Astrocyte of the spinal cord (primary cell): ENCODE measurements at regions not wholly inside any gene's neighbourhood (a gene's known extent, or its start where the extent isn't known, plus 50 kb on each side); places are given as distances from the start of the nearest gene placed in this dataset.
A peak's percentile ranks its signal among the peaks of the same experiment; 100 is the strongest.
"Not testable (repeated sequence)": the region's sequence is repeated elsewhere in the genome, so short reads cannot be mapped to it uniquely, and the experiment has no call there.

Source experiments
- DNase-seq: peaks from one replicate; pipeline ENCODE4 v3.0.0; 2011; ENCODE audit warnings: low read depth, low spot score
- H3K4me3 ChIP-seq: 2 replicates; pipeline ENCODE4 v1.5.1; 2011; ENCODE audit warnings: low read depth, mild to moderate bottlenecking, low read length, moderate library complexity
- in situ Hi-C: cut with HindIII; loops from 2 replicates; pipeline ENCODE4 v1.10.0; 2017; ENCODE audit warnings: low sequenced_read_pairs
- TF ChIP-seq, protein P1 (sequence below): IDR thresholded peaks from 2 replicates; pipeline ENCODE4 v1.5.1; 2012; ENCODE audit warnings: low read depth, mild to moderate bottlenecking, low read length, inconsistent platforms

GRCh38 chr5:67802766-67803165 is 412.8 kb upstream of the PIK3R1 start:
- in situ Hi-C loops = no loop called here
- H3K4me3 ChIP-seq = no peak overlapping the region
- TF ChIP-seq, protein P1, sequence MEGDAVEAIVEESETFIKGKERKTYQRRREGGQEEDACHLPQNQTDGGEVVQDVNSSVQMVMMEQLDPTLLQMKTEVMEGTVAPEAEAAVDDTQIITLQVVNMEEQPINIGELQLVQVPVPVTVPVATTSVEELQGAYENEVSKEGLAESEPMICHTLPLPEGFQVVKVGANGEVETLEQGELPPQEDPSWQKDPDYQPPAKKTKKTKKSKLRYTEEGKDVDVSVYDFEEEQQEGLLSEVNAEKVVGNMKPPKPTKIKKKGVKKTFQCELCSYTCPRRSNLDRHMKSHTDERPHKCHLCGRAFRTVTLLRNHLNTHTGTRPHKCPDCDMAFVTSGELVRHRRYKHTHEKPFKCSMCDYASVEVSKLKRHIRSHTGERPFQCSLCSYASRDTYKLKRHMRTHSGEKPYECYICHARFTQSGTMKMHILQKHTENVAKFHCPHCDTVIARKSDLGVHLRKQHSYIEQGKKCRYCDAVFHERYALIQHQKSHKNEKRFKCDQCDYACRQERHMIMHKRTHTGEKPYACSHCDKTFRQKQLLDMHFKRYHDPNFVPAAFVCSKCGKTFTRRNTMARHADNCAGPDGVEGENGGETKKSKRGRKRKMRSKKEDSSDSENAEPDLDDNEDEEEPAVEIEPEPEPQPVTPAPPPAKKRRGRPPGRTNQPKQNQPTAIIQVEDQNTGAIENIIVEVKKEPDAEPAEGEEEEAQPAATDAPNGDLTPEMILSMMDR = no peak
- DNase-seq = no peak

GRCh38 chr5:67799732-67800234 is 415.8 kb upstream of the PIK3R1 start:
- TF ChIP-seq, protein P1 = no peak
- peak; percentile 33 for DNase-seq

GRCh38 chr5:67798470-67798869 is 417.1 kb upstream of the PIK3R1 start:
- in situ Hi-C loops, DNase-seq, H3K4me3 ChIP-seq: not testable (repeated sequence)

More at GRCh38 chr5:67799732-67800234, 415.8 kb upstream of the PIK3R1 start:
- in situ Hi-C loops = no loop called here
- H3K4me3 ChIP-seq = no peak overlapping the region

- DNase-seq = peak; percentile 62
- no peak overlapping the region for H3K4me3 ChIP-seq
- in situ Hi-C loops = no loop called here
- TF ChIP-seq, protein P1 = no peak
Observed at GRCh38 chr5:67795781-67796477, 419.6 kb upstream of the PIK3R1 start.

DNA sequence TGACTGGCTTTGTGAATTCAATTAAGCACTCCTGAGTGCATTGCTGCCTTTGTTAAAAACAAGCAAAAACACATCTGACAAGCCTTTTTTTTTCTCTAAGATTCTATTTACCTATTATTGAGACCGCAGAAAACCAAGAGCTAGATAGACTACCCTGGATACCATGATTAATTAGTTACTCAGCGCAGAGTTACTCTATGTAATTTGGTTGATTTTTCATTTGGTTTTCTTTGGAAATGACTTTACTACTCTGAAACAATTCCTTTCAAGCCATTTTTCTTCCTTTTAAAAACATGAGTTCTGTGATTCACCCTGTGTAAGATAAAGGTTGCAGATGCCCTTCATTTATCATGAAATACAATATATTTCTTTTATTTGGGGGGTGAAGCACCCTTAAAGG is 421.6 kb upstream of the PIK3R1 start:
- TF ChIP-seq, protein P1 = no peak
- in situ Hi-C loops = no loop called here
- no peak overlapping the region for H3K4me3 ChIP-seq
- DNase-seq = no peak

DNA sequence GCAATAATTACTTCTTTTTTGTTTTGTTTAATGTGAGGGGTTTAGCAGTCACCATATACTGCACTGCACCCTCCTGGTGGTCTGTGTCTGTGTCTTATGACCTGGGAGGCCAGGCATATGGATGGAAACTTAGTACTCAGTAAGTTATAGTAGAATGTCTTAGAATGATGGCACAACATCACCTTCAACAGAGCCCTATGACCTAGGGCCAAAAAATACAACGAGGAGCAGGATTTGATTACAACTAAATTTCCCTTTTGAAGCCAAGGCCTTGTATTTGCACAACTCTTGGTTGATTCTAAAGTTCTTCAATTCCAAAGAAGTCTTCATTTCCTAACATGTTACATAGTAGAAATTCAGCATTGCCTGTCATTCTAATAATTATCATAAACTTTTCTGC is 422.1 kb upstream of the PIK3R1 start:
- no peak for DNase-seq
- in situ Hi-C loops = no loop called here
- H3K4me3 ChIP-seq = no peak overlapping the region
- TF ChIP-seq, protein P1 = no peak

GRCh38 chr5:67792891-67793290 is 422.7 kb upstream of the PIK3R1 start:
- in situ Hi-C loops = no loop called here
- TF ChIP-seq, protein P1 = no peak
- DNase-seq = no peak
- no peak overlapping the region for H3K4me3 ChIP-seq
